Activated CD4-positive, alpha-beta T cell treated with anti-CD3 and anti-CD28 coated beads, Interleukin-2, amount 50 U/mL, for 4 hours (primary cell): ENCODE measurements at regions not wholly inside any gene's neighbourhood (a gene's known extent, or its start where the extent isn't known, plus 50 kb on each side); places are given as distances from the start of the nearest gene placed in this dataset.
"Not testable (repeated sequence)": the region's sequence is repeated elsewhere in the genome, so short reads cannot be mapped to it uniquely, and the experiment has no call there.

Source experiments
- DNase-seq, 2 experiments: peaks; one replicate each; pipeline ENCODE4 v3.0.0-alpha.2; 2020

GRCh38 chr20:29566901-29567635 lies 1690.4 kb upstream of the DEFB115 start:
- DNase-seq = not testable (repeated sequence)

GRCh38 chr20:29567671-29568070 lies 1689.8 kb upstream of the DEFB115 start:
- not testable (repeated sequence) for DNase-seq

- not testable (repeated sequence) for DNase-seq
Measured at GRCh38 chr20:29570126-29570525, 1687.3 kb upstream of the DEFB115 start.

- not testable (repeated sequence) for DNase-seq
Measured at GRCh38 chr20:29589530-29589929, 1667.9 kb upstream of the DEFB115 start.

- not testable (repeated sequence) for DNase-seq
Measured at GRCh38 chr20:29604163-29604562, 1653.3 kb upstream of the DEFB115 start.

GRCh38 chr20:29606171-29606570 lies 1651.3 kb upstream of the DEFB115 start:
- not testable (repeated sequence) for DNase-seq

- not testable (repeated sequence) for DNase-seq
Measured at GRCh38 chr20:29629395-29629794, 1628.1 kb upstream of the DEFB115 start.
